GM12878 (cell line): ENCODE measurements at regions not wholly inside any gene's neighbourhood (a gene's known extent, or its start where the extent isn't known, plus 50 kb on each side); places are given as distances from the start of the nearest gene placed in this dataset.

Experiments
- ATAC-seq: fragments of 200-7000 bp; cut with Tn5 transposase; 3 replicates; pipeline ENCODE4 v1.9.1; 2020; ENCODE audit warnings: mild to moderate bottlenecking, moderate library complexity
- BruUV-seq: library from RNA; stranded (reverse); fragments of 400-500 nt; replicated peaks from 2 replicates; lab custom pipeline; 2021; lab: Mats Ljungman, UMichigan
- CTCF ChIA-PET: fragments of 300-600 bp; sonication (Branson Sonifier 250); formaldehyde crosslinking; extraction: SDS; loops from one replicate; lab custom pipeline; 2021; ENCODE audit warnings: inconsistent platforms; lab: Yijun Ruan, JAX
- POLR2A ChIA-PET: fragments of 350-600 bp; formaldehyde crosslinking; extraction: SDS; loops from one replicate; lab custom pipeline; 2021; ENCODE audit warnings: inconsistent platforms; lab: Charles Lee
- RAD21 ChIA-PET: fragments of 300-600 bp; sonication (Branson Sonifier 250); formaldehyde crosslinking; loops from one replicate; lab custom pipeline; 2023; ENCODE audit warnings: antibody characterized with exemption; ENCODE audit not compliant: unreplicated experiment; lab: Charles Lee
- SMC1A ChIA-PET: fragments of 300-600 bp; sonication (Branson Sonifier 250); formaldehyde crosslinking; loops from one replicate; lab custom pipeline; 2023; ENCODE audit not compliant: unreplicated experiment, uncharacterized antibody; lab: Charles Lee
- DNase-seq: peaks from one replicate; pipeline ENCODE4 v3.0.0-alpha.2; 2011; ENCODE audit warnings: low read depth, low spot score
- FAIRE-seq: peaks from 3 replicates; lab custom pipeline; 2011; peaks lifted over from hg19 to GRCh38; lab: Jason Lieb, UNC
- H2AFZ ChIP-seq: 2 replicates; pipeline ENCODE4 v1.6.0; 2011; ENCODE audit warnings: low read depth, low read length, control low read depth; ENCODE audit not compliant: control insufficient read depth
- H3K27ac ChIP-seq: 2 replicates; pipeline ENCODE4 v1.5.1; 2011; ENCODE audit warnings: control low read depth; ENCODE audit not compliant: control insufficient read depth, insufficient read depth
- H3K27me3 ChIP-seq, 2 experiments: replicated peaks in 1 of 2; 2 replicates each; pipeline versions ENCODE4 v1.6.0 to v1.6.1; 2011; ENCODE audit warnings: low read length in 1 of 2; ENCODE audit not compliant: control insufficient read depth in 2 of 2, insufficient read depth in 2 of 2
- H3K36me3 ChIP-seq, 2 experiments: 2 replicates each; pipeline ENCODE4 v1.5.1; 2011; ENCODE audit warnings: low read length in 1 of 2; ENCODE audit not compliant: control insufficient read depth in 2 of 2, insufficient read depth in 2 of 2
- H3K4me1 ChIP-seq: 2 replicates; pipeline ENCODE4 v1.6.1; 2011; ENCODE audit warnings: mild to moderate bottlenecking, low read length, moderate library complexity, mixed read lengths; ENCODE audit not compliant: control insufficient read depth, insufficient read depth
- H3K4me2 ChIP-seq: 2 replicates; pipeline ENCODE4 v1.6.0; 2011; ENCODE audit warnings: control low read depth; ENCODE audit not compliant: control insufficient read depth, insufficient read depth
- H3K4me3 ChIP-seq: fragments of 200-600 bp; sonication (generic); 2 replicates; pipeline ENCODE4 v1.5.1; 2016
- H3K79me2 ChIP-seq: 2 replicates; pipeline ENCODE4 v1.6.0; 2011; ENCODE audit warnings: low read length; ENCODE audit not compliant: control insufficient read depth, insufficient read depth
- H3K9ac ChIP-seq: 2 replicates; pipeline ENCODE4 v1.8.0; 2011; ENCODE audit warnings: low read length, control low read depth, mixed read lengths; ENCODE audit not compliant: control insufficient read depth, insufficient read depth
- H3K9me3 ChIP-seq: replicated peaks from 3 replicates; pipeline ENCODE4 v1.5.1; 2011; ENCODE audit warnings: mild to moderate bottlenecking, low read length; ENCODE audit not compliant: control insufficient read depth, insufficient read depth
- H4K20me1 ChIP-seq: 2 replicates; pipeline ENCODE4 v1.6.0; 2011; ENCODE audit not compliant: control insufficient read depth, insufficient read depth
- ATF2 ChIP-seq: IDR thresholded peaks from 2 replicates; pipeline ENCODE4 v1.6.1; 2012; ENCODE audit warnings: low read length, inconsistent platforms
- BCL3 ChIP-seq: IDR thresholded peaks from 2 replicates; pipeline ENCODE4 v1.6.1; 2011; ENCODE audit warnings: borderline replicate concordance, low read depth, mild to moderate bottlenecking, moderate library complexity, low read length; ENCODE audit not compliant: insufficient read depth, poor library complexity, severe bottlenecking
- BMI1 ChIP-seq: fragments of 450-650 bp; IDR thresholded peaks from 2 replicates; pipeline ENCODE4 v1.6.1; 2016; ENCODE audit warnings: mild to moderate bottlenecking, moderate library complexity, borderline replicate concordance
- CBX5 ChIP-seq: sonication (generic); IDR thresholded peaks from 2 replicates; pipeline ENCODE4 v1.6.1; 2016; ENCODE audit warnings: low read depth, moderate library complexity, mild to moderate bottlenecking, inconsistent platforms
- CREM ChIP-seq: IDR thresholded peaks from 2 replicates; pipeline ENCODE4 v1.6.1; 2014; ENCODE audit warnings: antibody characterized with exemption, low read depth
- E2F4 ChIP-seq: IDR thresholded peaks from 2 replicates; pipeline ENCODE4 v1.6.1; 2012; ENCODE audit warnings: low read depth, low read length, improper control_type of control experiment
- EGR1 ChIP-seq, 2 experiments: IDR thresholded peaks; 1 replicate in 1 of 2; 2 replicates in 1 of 2; pipeline ENCODE4 v1.6.1; 2011 to 2012; ENCODE audit warnings: low read depth in 2 of 2, low read length in 2 of 2, borderline replicate concordance in 1 of 2, mild to moderate bottlenecking in 1 of 2, moderate library complexity in 1 of 2
- FOXM1 ChIP-seq: IDR thresholded peaks from 2 replicates; pipeline ENCODE4 v1.6.1; 2012; ENCODE audit warnings: low read depth, mild to moderate bottlenecking, inconsistent platforms, low read length, moderate library complexity
- IRF4 ChIP-seq: IDR thresholded peaks from 2 replicates; pipeline ENCODE4 v1.6.1; 2011; ENCODE audit warnings: low read depth, low read length
- JUNB ChIP-seq: IDR thresholded peaks from 2 replicates; pipeline ENCODE4 v1.6.1; 2016; ENCODE audit warnings: antibody characterized with exemption, mild to moderate bottlenecking
- MXI1 ChIP-seq: fragments of 150-350 bp; IDR thresholded peaks from 2 replicates; pipeline ENCODE4 v1.6.1; 2011; ENCODE audit warnings: low read depth, mild to moderate bottlenecking, inconsistent platforms, low read length, improper control_type of control experiment
- NFIC ChIP-seq: IDR thresholded peaks from 2 replicates; pipeline ENCODE4 v1.6.1; 2012; ENCODE audit warnings: low read depth, mild to moderate bottlenecking, inconsistent platforms, low read length, moderate library complexity
- PRDM15 ChIP-seq: fragments of 450-650 bp; formaldehyde crosslinking; IDR thresholded peaks from 2 replicates; pipeline ENCODE4 v1.4.0; 2020; ENCODE audit warnings: mild to moderate bottlenecking, moderate library complexity
- RBBP5 ChIP-seq: fragments of 200-600 bp; sonication (generic); conservative IDR thresholded peaks from 2 replicates; pipeline ENCODE4 v1.6.1; 2016
- RUNX3 ChIP-seq: IDR thresholded peaks from 2 replicates; pipeline ENCODE4 v1.6.1; 2012; ENCODE audit warnings: low read length, inconsistent platforms
- SMC3 ChIP-seq: IDR thresholded peaks from 2 replicates; pipeline ENCODE4 v1.6.1; 2011; ENCODE audit warnings: low read length, improper control_type of control experiment, borderline replicate concordance
- STAT1 ChIP-seq: fragments of 450-650 bp; conservative IDR thresholded peaks from 2 replicates; pipeline ENCODE4 v1.6.1; 2014; ENCODE audit warnings: antibody characterized with exemption, mild to moderate bottlenecking
- TCF7 ChIP-seq: IDR thresholded peaks from 2 replicates; pipeline ENCODE4 v1.6.1; 2014; ENCODE audit warnings: antibody characterized with exemption, borderline replicate concordance
- WGBS: methylation state at CpG from one replicate; pipeline ENCODE4 v1.1.6; 2016; ENCODE audit warnings: low lambda C conversion rate; ENCODE audit not compliant: insufficient replicate concordance, insufficient coverage; ENCODE audit errors: missing lambda C conversion rate; 5-methylcytosine and 5-hydroxymethylcytosine counted together
- in situ Hi-C: fragments of 300-500 bp; cut with MboI; formaldehyde crosslinking; loops from 9 replicates; pipeline ENCODE4 v1.14.3; 2018; ENCODE audit warnings: mixed read lengths
- intact Hi-C: fragments of 100-400 bp; cut with micrococcal nuclease; formaldehyde crosslinking; loops from one replicate; pipeline ENCODE4 v1.14.2; 2022; ENCODE audit not compliant: unreplicated experiment

- Histone ChIP-seq H3K9ac (no peak overlapping the region), H3K4me2 (no peak overlapping the region), H3K79me2 (no peaks in the 10 kb centered on the region), H3K27me3 (no peaks in the 10 kb centered on the region), H3K4me3 (no peak overlapping the region), H4K20me1 (no peaks in the 10 kb centered on the region), H3K9me3 (no peaks in the 10 kb centered on the region; the same call in 2 of the 3 replicates), H2AFZ (no peak overlapping the region), H3K36me3 (no peaks in the 10 kb centered on the region), H3K4me1 (peaks cover 13% of the 10 kb centered on the region), H3K27ac (no peak overlapping the region)
- RAD21 ChIA-PET: no interaction called here
- no TSS peak for BruUV-seq
- SMC1A ChIA-PET: interaction anchor here (0.6 to 1.2 kb wide), 3 partner anchors 10 to 315 kb away, joined by 3 to 4 read pairs (median 4); no protein-coding TSS in a partner anchor
- FAIRE-seq (peak; percentile 65), DNase-seq (no peak), ATAC-seq (peak; percentile 59)
- 0% methylated on average over 1 of the region's 1 CpG for WGBS
- in situ Hi-C loops: no loop called here
- POLR2A ChIA-PET: interaction anchor here (0.5 kb wide), 1 partner anchor 365 kb away, joined by 9 read pairs; no protein-coding TSS in a partner anchor
- intact Hi-C loops: no loop called here
- CTCF ChIA-PET: interaction anchor here (0.8 to 1.0 kb wide), 4 partner anchors 10 to 477 kb away, joined by 3 to 4 read pairs (median 3); no protein-coding TSS in a partner anchor
- no peak for TF ChIP-seq BCL3
- TF ChIP-seq JUNB: peak; percentile 83
- TF ChIP-seq EGR1 (IDR thresholded peaks at IDR 0.05; ENCODE audit: borderline replicate concordance in 1 of 2, low read depth in 2 of 2, low read length in 2 of 2): no peak
- peak; percentile 66 for TF ChIP-seq NFIC
- TF ChIP-seq ATF2: peak; percentile 40; the same call in 1 of the 2 replicates
- TF ChIP-seq BMI1: no peak
- no peak for TF ChIP-seq STAT1
- TF ChIP-seq RBBP5: no peak
- TF ChIP-seq FOXM1: peak; percentile 57; the same call in 1 of the 2 replicates
- TF ChIP-seq IRF4: peak; percentile 44; the same call in 1 of the 2 replicates
- TF ChIP-seq CBX5: no peak
- TF ChIP-seq CREM: 0 out of 2 replicates have a peak, but pooled peaks have one; percentile 21
- 0 out of 2 replicates have a peak, but pooled peaks have one; percentile 4 for TF ChIP-seq RUNX3
- TF ChIP-seq TCF7: peak; percentile 73; the same call in 1 of the 2 replicates
- no peak for TF ChIP-seq E2F4
- TF ChIP-seq PRDM15: no peak
- no peak for TF ChIP-seq MXI1
- no peak for TF ChIP-seq SMC3
These were observed 339.6 kb upstream of the PRDM1 start for GRCh38 chr6:105746509-105746908.
